NCI-H345 treated with DMSO at 0.1 percent for 48 hours (cell line): ENCODE measurements at regions not wholly inside any gene's neighbourhood (a gene's known extent, or its start where the extent isn't known, plus 50 kb on each side); places are given as distances from the start of the nearest gene placed in this dataset.
"Not testable (repeated sequence)": the region's sequence is repeated elsewhere in the genome, so short reads cannot be mapped to it uniquely, and the experiment has no call there.

Experiments
- DNase-seq: peaks from one replicate; lab custom pipeline; 2025; ENCODE audit not compliant: unreplicated experiment; lab: John Stamatoyannopoulos, UW

- DNase-seq, result no peak
Observed at GRCh38 chr20:52011093-52011492, 180.5 kb downstream of the ZFP64 start.

GRCh38 chr20:52010541-52010940, 181.0 kb downstream of the ZFP64 start:
- no peak for DNase-seq

DNA sequence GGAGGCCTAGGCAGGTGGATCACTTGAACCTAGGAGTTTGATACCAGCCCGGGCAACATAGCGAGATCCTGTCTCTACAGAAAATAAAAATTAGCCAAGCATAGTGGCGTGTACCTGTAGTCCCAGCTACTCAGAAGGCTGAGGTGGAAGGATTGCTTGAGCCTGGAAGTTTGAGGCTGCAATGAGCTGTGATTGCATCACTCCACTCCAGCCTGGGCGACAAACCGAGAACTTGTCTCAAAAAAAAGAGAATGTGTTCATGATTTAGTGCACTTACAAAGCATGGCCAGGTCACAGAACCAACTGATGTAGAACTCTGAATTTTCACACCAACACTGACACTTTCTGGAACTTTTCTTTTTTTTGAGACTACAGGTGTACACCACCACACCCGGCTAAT, 182.7 kb downstream of the ZFP64 start:
- no peak for DNase-seq

DNA sequence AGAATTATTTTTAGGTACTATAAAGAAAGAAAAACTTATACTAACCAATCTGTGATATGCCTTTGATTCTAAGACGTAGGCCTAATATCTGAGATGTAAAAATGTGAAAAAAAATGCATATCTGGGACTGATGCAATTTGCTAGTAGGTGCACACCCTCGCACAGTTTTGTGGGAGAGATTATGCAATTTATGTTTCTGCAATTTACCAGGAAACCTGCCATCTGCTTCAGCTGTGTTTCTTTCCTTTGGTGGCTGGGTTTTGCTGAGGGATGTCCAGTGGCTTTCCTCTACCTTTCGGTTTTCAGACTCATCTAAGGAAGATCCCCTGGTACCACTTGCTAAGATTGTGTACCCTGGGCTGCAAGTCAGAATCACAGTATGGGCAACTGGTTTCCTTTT, 186.9 kb downstream of the ZFP64 start:
- DNase-seq, result no peak

DNA sequence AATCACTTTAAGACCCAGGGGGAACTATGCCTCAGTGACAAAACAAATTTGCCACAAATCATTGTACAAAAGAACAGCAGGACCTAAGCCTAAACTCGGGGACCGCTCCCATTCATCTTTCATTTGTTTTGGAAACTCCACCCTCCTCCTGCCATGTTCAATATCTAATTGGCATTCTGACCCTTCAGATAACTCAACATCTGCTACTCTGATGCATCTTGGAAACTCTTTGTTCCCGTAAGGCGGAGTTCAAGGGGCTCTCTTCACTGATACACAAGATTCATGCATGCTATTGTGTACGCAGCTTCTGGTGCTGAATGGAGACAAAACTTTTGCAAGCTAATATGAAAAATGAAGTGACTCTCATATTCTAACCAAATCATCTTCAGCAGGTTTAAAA, 187.6 kb downstream of the ZFP64 start:
- peak; percentile 48 for DNase-seq

DNA sequence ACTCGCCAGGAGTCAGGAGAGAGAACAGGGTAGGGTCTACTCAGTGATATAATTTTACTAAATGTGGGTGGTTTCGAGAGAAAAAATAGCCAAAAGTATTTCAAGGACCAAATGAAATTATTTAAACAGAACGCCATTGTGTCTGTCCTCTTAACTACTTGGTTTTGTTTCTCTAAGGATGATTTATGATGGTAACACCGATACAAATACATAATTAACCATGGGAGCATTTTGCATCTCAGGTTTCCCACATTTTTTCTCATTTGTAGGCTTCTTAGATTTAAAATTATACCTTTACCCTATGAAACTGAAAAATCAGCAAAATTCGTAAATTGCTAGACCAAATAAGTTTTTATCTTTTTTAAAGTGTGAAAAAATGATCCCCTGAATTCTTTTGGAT, 188.2 kb downstream of the ZFP64 start:
- no peak for DNase-seq

DNA sequence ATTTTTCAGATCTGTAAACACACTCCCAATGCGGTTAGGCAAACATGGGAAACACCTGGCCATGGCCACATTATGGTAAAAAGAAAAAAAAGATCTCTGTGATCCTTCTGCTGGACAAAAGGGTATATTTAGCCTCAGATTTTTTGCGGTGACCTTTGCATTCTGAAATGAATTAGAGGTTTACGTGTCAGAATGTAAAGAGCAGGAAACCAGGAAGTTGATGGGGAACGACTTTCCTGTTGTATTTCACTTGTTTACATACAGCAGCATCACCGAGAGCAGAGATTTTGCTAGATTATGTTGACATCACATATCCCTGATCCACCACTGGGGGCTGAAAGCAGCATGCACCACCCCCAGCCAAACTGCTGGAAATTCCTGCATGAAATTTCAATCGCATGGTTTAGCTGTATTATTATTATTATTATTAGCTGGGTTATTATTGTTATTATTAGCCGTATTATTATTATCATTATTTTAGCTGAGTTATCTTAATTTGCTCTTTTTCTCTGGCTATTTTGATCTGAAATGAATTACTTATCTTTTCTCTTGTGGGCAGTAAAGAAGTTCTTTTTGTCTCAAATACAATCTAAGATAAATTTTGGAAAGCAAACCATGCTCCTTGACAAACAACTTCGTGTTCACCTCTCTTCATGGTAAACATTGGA, 189.4 kb downstream of the ZFP64 start:
- DNase-seq, result no peak

GRCh38 chr20:51997281-51997936, 194.2 kb downstream of the ZFP64 start:
- not testable (repeated sequence) for DNase-seq

- DNase-seq, result no peak
Observed at GRCh38 chr20:51995551-51995951, 193.2 kb upstream of the SALL4 start.

- DNase-seq, result no peak
Observed at GRCh38 chr20:51994751-51995417, 192.6 kb upstream of the SALL4 start.

GRCh38 chr20:51987812-51988211, 185.5 kb upstream of the SALL4 start:
- DNase-seq, result no peak

DNA sequence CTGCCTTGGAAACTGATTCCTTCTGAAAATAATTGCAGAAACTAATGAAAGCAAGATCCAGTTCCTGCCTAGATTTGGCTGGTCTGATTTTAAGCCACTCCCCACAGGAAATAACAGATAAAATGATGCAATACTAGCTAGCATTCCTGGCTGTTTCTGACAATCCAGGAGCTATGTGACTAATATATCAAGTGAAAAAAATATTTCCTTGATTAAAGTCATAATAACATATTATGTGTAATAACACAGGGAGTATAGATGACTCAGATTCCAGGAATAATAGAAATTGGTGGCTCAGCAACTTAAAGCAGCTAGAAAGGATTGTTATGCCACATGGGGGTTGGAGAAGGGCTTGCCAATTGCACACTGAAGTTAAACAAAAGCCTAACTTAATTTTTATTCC, 182.7 kb upstream of the SALL4 start:
- no peak for DNase-seq

DNA sequence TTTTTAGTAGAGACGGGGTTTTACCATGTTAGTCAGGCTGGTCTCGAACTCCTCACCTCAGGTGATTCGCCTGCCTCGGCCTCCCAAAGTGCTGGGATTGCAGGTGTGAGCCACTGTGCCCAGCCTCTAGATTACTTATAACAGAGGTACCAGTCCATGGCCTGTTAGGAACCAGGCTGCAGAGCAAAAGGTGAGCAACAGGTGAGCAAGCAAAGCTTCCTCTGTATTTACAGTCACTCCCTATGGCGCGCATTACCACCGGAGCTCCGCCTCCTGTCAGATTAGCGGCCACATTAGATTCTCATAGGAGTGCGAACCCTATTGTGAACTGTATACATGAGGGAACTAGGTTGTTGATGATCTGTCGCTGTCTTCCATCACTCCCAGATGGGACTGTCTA, 178.0 kb upstream of the SALL4 start:
- no peak for DNase-seq

GRCh38 chr20:51979226-51979625, 176.9 kb upstream of the SALL4 start:
- no peak for DNase-seq

DNA sequence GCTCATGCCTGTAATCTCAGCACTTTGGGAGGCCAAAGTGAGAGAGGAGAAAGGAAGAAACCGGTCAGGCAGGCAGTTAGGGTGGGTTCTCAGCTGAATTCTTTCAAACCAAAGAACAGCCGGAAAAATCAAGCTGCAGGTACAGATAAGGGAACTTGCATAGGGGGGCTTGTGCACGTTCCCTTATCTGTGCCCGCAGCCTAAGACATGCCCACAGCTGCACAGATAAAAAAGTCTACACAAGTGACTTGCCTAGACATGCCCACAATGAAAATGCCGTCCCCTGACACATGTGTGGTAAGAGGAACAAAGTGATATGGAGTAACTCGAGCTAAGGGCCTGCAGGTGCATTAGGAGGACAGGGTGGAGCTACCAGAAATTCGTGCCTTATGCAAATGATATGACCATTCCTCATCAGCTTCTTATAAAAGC, 175.8 kb upstream of the SALL4 start:
- no peak for DNase-seq

DNA sequence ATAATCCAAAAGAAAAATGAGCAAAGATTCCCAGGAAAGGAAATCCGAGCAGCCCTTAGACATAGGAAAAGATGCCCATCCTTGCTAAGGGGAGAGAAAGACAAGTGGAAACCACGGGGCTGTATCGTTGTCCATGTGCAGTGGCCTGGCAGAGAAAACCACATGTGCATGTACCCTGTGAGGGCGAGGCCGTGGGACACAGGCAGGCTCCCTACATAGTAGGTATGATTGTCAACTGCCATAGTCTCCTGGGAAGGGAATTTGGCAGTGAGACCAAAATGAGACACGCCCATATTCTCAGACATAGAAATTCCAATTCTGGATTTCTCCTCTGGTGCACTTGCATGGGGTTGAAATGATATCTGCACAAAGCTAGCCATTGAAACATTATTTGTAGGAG, 169.7 kb upstream of the SALL4 start:
- DNase-seq, result no peak

DNA sequence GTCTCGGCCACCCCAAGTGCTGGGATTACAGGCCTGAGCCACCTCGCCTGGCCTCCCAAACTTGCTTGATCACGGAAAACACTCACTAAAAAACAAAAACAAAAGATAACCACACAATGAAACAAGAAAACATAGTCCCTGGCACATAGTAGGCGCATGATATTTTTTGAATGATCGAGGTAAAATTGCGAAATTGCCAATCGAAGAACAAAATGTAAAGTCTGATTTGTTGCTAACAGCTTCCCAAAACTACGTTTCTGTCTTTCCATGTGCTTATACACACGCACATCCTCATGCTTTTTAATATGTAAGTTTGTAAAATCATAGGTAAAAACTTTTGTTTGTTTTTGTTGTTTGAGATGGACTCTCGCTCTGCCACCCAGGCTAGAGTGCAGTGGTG, 168.5 kb upstream of the SALL4 start:
- DNase-seq, result no peak

- no peak for DNase-seq
Observed at GRCh38 chr20:51969191-51969590, 166.9 kb upstream of the SALL4 start.

GRCh38 chr20:51968151-51968550, 165.8 kb upstream of the SALL4 start:
- no peak for DNase-seq

GRCh38 chr20:51966296-51966971, 164.1 kb upstream of the SALL4 start:
- DNase-seq, result no peak

GRCh38 chr20:51961964-51962761, 159.8 kb upstream of the SALL4 start:
- no peak for DNase-seq
